NCI-H510A (cell line): ENCODE measurements at regions not wholly inside any gene's neighbourhood (a gene's known extent, or its start where the extent isn't known, plus 50 kb on each side); places are given as distances from the start of the nearest gene placed in this dataset.

Experiments
- DNase-seq: peaks from one replicate; lab custom pipeline; 2025; lab: John Stamatoyannopoulos, UW

GRCh38 chr17:79243603-79243990 is 169.0 kb downstream of the ENGASE start:
- DNase-seq: no peak

GRCh38 chr17:79242873-79243602 is 168.4 kb downstream of the ENGASE start:
- no peak for DNase-seq

- no peak for DNase-seq
Observed at GRCh38 chr17:79242393-79242792, 167.8 kb downstream of the ENGASE start.

GRCh38 chr17:79241616-79242015 is 167.0 kb downstream of the ENGASE start:
- no peak for DNase-seq

- DNase-seq: no peak
Observed at GRCh38 chr17:79239205-79239604, 164.6 kb downstream of the ENGASE start.

GRCh38 chr17:79237448-79238053 is 162.9 kb downstream of the ENGASE start:
- DNase-seq: no peak

- DNase-seq: no peak
Observed at GRCh38 chr17:79235808-79236207, 161.2 kb downstream of the ENGASE start.

- DNase-seq: no peak
Observed at GRCh38 chr17:79233916-79234551, 159.4 kb downstream of the ENGASE start.

- no peak for DNase-seq
Observed at GRCh38 chr17:79232957-79233356, 158.3 kb downstream of the ENGASE start.

GRCh38 chr17:79231766-79232287 is 157.2 kb downstream of the ENGASE start:
- DNase-seq: no peak

GRCh38 chr17:79230576-79230975 is 156.0 kb downstream of the ENGASE start:
- DNase-seq: no peak

GRCh38 chr17:79226037-79226436 is 151.4 kb downstream of the ENGASE start:
- no peak for DNase-seq

GRCh38 chr17:79224903-79225302 is 150.3 kb downstream of the ENGASE start:
- DNase-seq: no peak

- DNase-seq: no peak
Observed at GRCh38 chr17:79224476-79224875, 149.9 kb downstream of the ENGASE start.

- DNase-seq: no peak
Observed at GRCh38 chr17:79223953-79224352, 149.3 kb downstream of the ENGASE start.

GRCh38 chr17:79223471-79223870 is 148.8 kb downstream of the ENGASE start:
- no peak for DNase-seq

- DNase-seq: no peak
Observed at GRCh38 chr17:79221597-79221996, 147.0 kb downstream of the ENGASE start.

GRCh38 chr17:79220713-79221291 is 146.2 kb downstream of the ENGASE start:
- DNase-seq: no peak

GRCh38 chr17:79220201-79220712 is 145.6 kb downstream of the ENGASE start:
- no peak for DNase-seq

- DNase-seq: no peak
Observed at GRCh38 chr17:79219208-79219935, 144.7 kb downstream of the ENGASE start.

GRCh38 chr17:79218825-79219200 is 144.2 kb downstream of the ENGASE start:
- DNase-seq: no peak
